Testis (tissue), 2 donors: ENCODE measurements at regions not wholly inside any gene's neighbourhood (a gene's known extent, or its start where the extent isn't known, plus 50 kb on each side); places are given as distances from the start of the nearest gene placed in this dataset.

ENCODE experiments used
- DNase-seq: peaks from one replicate; pipeline ENCODE4 v3.0.0-alpha.2; 2019
- H3K27ac ChIP-seq, 2 donors: fragments of 200-600 bp; sonication (generic); one replicate each; pipeline ENCODE4 v1.5.1; 2019
- H3K27me3 ChIP-seq: fragments of 200-600 bp; sonication (generic); one replicate; pipeline ENCODE4 v1.5.1; 2019
- H3K36me3 ChIP-seq: fragments of 200-600 bp; sonication (generic); one replicate; pipeline ENCODE4 v1.5.1; 2017; ENCODE audit warnings: low read depth; ENCODE audit errors: missing control alignments
- H3K4me1 ChIP-seq: fragments of 200-600 bp; sonication (generic); one replicate; pipeline ENCODE4 v1.5.1; 2019
- H3K4me3 ChIP-seq, 2 donors: fragments of 200-600 bp; sonication (generic); one replicate each; pipeline ENCODE4 v1.5.1; 2017 to 2019
- H3K9me3 ChIP-seq: fragments of 200-600 bp; sonication (generic); one replicate; pipeline ENCODE4 v1.5.1; 2017
- POLR2A ChIP-seq: fragments of 450-650 bp; IDR thresholded peaks from one replicate; pipeline ENCODE4 v1.6.1; 2017; ENCODE audit warnings: antibody characterized with exemption, mild to moderate bottlenecking, moderate library complexity
- WGBS, 2 donors: methylation state at CpG; one replicate each; pipeline ENCODE4 v1.1.5; 2018; 5-methylcytosine and 5-hydroxymethylcytosine counted together
- intact Hi-C: fragments of 100-400 bp; cut with DNase I; formaldehyde crosslinking; loops from one replicate; pipeline ENCODE4 v1.15.1; 2023; ENCODE audit warnings: low total_unique reads
- TF ChIP-seq, protein P1 (sequence below), 3 experiments: fragments of 450-650 bp in 2 of 3; fragments of 200-600 bp in 1 of 3; sonication (generic) in 1 of 3; IDR thresholded peaks; one replicate each; pipeline ENCODE4 v1.5.1; 2016 to 2019; ENCODE audit warnings: antibody characterized with exemption in 3 of 3, mild to moderate bottlenecking in 2 of 3, moderate library complexity in 1 of 3

DNA sequence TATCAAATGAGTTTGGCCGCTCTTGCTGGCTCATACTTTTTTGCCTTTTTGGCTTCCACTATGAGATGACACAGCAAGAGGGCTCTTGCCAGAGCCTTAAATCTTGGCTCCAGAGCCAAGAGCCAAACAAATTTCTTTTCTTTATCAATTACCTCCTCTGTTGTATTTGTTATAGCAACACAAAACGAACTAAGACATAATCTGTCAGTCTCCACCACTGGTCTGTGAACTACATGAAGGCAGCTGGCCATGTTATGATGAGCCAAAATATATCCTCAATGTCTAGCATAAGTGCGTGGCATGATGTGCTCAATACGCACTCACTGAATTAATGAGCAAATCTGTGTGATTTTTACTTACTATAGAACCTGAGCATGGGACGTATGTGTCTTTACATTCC is 220.0 kb upstream of the ZNF217 start:
- Histone ChIP-seq H3K27ac (no peak overlapping the region), H3K27me3 (no peaks in the 10 kb centered on the region), H3K4me3 (no peak overlapping the region), H3K9me3 (no peaks in the 10 kb centered on the region), H3K4me1 (no peaks in the 10 kb centered on the region), H3K36me3 (no peaks in the 10 kb centered on the region)
- DNase-seq, result no peak
- 81 to 82% methylated on average over 5 of the region's 5 CpGs for WGBS, 2 donors
- TF ChIP-seq, protein P1, sequence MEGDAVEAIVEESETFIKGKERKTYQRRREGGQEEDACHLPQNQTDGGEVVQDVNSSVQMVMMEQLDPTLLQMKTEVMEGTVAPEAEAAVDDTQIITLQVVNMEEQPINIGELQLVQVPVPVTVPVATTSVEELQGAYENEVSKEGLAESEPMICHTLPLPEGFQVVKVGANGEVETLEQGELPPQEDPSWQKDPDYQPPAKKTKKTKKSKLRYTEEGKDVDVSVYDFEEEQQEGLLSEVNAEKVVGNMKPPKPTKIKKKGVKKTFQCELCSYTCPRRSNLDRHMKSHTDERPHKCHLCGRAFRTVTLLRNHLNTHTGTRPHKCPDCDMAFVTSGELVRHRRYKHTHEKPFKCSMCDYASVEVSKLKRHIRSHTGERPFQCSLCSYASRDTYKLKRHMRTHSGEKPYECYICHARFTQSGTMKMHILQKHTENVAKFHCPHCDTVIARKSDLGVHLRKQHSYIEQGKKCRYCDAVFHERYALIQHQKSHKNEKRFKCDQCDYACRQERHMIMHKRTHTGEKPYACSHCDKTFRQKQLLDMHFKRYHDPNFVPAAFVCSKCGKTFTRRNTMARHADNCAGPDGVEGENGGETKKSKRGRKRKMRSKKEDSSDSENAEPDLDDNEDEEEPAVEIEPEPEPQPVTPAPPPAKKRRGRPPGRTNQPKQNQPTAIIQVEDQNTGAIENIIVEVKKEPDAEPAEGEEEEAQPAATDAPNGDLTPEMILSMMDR (IDR thresholded peaks at IDR 0.05), result no peak
- TF ChIP-seq POLR2A, result no peak
- intact Hi-C loops, result no loop called here

DNA sequence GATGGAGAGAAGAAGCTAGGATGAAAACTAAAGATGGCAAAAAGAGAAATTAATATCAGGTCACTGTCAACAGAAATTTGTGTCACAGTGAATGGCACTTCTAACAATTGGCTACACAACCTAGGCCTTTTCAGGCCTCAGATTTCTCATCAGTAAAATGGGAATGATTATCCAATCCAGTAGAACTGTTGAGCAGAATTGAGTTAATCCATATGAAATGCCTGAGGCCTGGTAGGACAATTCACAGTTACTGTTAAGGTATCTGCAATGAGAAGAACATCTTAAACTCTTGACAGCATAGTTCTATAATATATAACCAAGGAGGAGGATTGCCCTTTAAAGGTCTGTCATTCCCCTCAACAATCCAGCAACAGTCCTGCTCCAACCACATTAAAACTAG is 217.9 kb upstream of the ZNF217 start:
- H3K36me3 ChIP-seq, result no peaks in the 10 kb centered on the region
- H3K4me1 ChIP-seq, result no peaks in the 10 kb centered on the region
- intact Hi-C loops, result no loop called here
- no peaks in the 10 kb centered on the region for H3K9me3 ChIP-seq
- DNase-seq, result no peak
- H3K27me3 ChIP-seq, result no peaks in the 10 kb centered on the region
- H3K27ac ChIP-seq, result no peak overlapping the region
- no peak for TF ChIP-seq POLR2A
- TF ChIP-seq, protein P1 (IDR thresholded peaks at IDR 0.05), result no peak
- no peak overlapping the region for H3K4me3 ChIP-seq

DNA sequence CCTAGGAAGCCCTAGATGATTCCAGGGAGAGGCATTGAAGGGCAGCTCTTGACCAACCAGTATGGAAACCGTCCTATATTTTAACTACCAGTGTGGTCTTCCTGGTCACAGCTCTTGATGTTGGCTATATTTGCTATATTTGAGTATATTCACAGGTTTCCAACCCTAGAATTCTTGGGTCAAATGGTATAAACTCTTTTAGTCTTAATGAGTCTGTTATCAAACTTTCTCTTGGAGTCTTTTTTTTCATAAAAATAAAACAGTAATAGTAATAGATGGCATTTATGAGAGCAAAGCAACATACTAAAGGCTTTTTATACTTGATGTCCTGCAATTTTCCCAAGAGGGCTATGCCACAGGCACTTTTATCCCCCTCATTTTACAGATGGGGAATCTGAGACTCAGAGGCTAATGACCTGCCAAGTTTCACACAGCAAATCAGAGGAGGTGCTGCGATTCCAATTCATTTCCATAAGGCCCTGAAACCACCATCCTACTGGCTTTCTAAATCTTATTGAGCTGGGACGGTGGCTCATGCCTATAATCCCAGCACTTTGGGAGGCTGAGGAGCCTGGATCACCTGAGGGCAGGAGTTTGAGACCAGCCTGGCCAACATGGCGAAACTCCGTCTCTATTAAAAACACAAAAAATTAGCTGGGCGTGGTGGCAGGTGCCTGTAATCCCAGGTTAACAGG is 217.2 kb upstream of the ZNF217 start:
- Histone ChIP-seq H3K4me1 (no peaks in the 10 kb centered on the region), H3K27ac (no peak overlapping the region), H3K9me3 (no peaks in the 10 kb centered on the region), H3K36me3 (no peaks in the 10 kb centered on the region), H3K27me3 (no peaks in the 10 kb centered on the region), H3K4me3 (no peak overlapping the region)
- 80 to 85% methylated on average over 6 of the region's 6 CpGs for WGBS, 2 donors
- intact Hi-C loops, result no loop called here
- no peak for DNase-seq
- no peak for TF ChIP-seq POLR2A
- TF ChIP-seq, protein P1 (IDR thresholded peaks at IDR 0.05), result no peak

DNA sequence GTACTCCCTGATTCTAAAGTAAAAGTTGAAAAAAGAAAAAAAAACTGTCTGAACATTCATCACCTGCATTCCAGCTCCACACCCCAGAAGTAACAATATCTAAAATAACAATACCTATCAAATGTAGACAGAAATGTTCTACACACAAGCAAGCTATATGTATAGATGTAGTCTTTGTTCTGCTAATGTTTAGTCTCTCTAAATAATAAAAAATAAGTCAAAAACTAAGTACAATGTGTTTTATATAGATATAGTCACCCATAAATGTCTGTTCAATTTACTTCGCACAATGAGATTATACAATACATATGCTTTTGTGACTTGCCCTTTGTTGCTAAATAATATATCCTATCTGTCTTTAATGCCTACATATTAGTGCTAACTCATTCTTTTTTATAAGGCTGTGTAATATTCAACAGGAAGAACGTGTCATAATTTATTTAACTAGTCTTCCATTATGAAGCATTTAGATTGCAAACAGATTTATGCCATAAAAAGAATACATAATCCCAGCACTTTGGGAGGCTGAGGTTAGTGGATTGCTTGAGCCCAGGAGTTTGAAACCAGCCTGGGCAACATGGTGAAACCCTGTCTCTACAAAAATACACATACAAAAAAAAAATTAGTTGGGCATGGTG is 216.2 kb upstream of the ZNF217 start:
- Histone ChIP-seq H3K27me3 (no peaks in the 10 kb centered on the region), H3K4me3 (no peak overlapping the region), H3K9me3 (no peaks in the 10 kb centered on the region), H3K27ac (no peak overlapping the region), H3K4me1 (no peaks in the 10 kb centered on the region), H3K36me3 (no peaks in the 10 kb centered on the region)
- intact Hi-C loops, result no loop called here
- no peak for DNase-seq
- no peak for TF ChIP-seq POLR2A
- TF ChIP-seq, protein P1 (IDR thresholded peaks at IDR 0.05), result no peak
- WGBS, 2 donors, result 91 to 95% methylated on average over 2 of the region's 2 CpGs

DNA sequence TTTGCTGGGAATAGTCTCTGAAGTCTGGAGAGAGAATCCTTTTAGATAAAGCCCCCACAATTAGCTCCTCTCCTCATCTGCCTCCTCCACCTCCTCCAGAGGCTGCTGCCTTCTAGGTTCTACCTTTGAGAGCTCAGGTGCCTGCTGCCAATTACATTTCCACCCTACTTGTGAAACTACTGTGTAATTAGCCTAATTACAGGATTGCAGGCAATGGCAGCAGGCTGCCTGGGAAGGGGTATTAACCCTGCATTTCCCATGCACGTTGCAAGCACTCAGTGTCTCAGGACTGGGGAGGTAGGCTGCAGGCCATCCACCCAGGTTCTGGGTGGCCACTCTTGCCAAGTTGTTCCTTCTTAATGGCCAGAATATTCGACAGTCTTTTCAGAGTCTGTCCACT is 215.6 kb upstream of the ZNF217 start:
- intact Hi-C loops, result no loop called here
- H3K9me3 ChIP-seq, result no peaks in the 10 kb centered on the region
- H3K27ac ChIP-seq, result no peak overlapping the region
- 63 to 75% methylated on average over 2 of the region's 2 CpGs for WGBS, 2 donors
- no peaks in the 10 kb centered on the region for H3K27me3 ChIP-seq
- DNase-seq, result no peak
- TF ChIP-seq, protein P1 (IDR thresholded peaks at IDR 0.05), result no peak
- no peaks in the 10 kb centered on the region for H3K4me1 ChIP-seq
- no peaks in the 10 kb centered on the region for H3K36me3 ChIP-seq
- H3K4me3 ChIP-seq, result no peak overlapping the region
